H9 (cell line): ENCODE measurements at regions not wholly inside any gene's neighbourhood (a gene's known extent, or its start where the extent isn't known, plus 50 kb on each side); places are given as distances from the start of the nearest gene placed in this dataset.

Source experiments
- DNase-seq: peaks from one replicate; pipeline ENCODE4 v3.0.0-alpha.2; 2017
- H2AFZ ChIP-seq: one replicate; pipeline ENCODE4 v1.6.1; 2013; ENCODE audit warnings: mild to moderate bottlenecking, low read length, control low read depth, moderate library complexity
- H2AK5ac ChIP-seq: 2 replicates; pipeline ENCODE4 v1.6.1; 2013; ENCODE audit warnings: low read length, control low read depth, mixed read lengths; ENCODE audit not compliant: insufficient read length
- H2BK120ac ChIP-seq: one replicate; pipeline ENCODE4 v1.6.1; 2013; ENCODE audit warnings: low read depth, mild to moderate bottlenecking, low read length, control low read depth, inconsistent platforms; ENCODE audit not compliant: poor library complexity, severe bottlenecking
- H2BK12ac ChIP-seq: 2 replicates; pipeline ENCODE4 v1.6.1; 2013; ENCODE audit warnings: low read length, control low read depth, mixed read lengths, low read depth; ENCODE audit not compliant: insufficient read length
- H2BK15ac ChIP-seq: 2 replicates; pipeline ENCODE4 v1.6.1; 2013; ENCODE audit warnings: low read depth, low read length, control low read depth
- H2BK20ac ChIP-seq: one replicate; pipeline ENCODE4 v1.6.1; 2013; ENCODE audit warnings: low read depth, mild to moderate bottlenecking, low read length, control low read depth, inconsistent platforms; ENCODE audit not compliant: poor library complexity, severe bottlenecking
- H2BK5ac ChIP-seq: 2 replicates; pipeline ENCODE4 v1.6.1; 2013; ENCODE audit warnings: low read length, control low read depth, mixed read lengths; ENCODE audit not compliant: insufficient read length
- H3K14ac ChIP-seq: 2 replicates; pipeline ENCODE4 v1.6.1; 2013; ENCODE audit warnings: low read length, control low read depth; ENCODE audit not compliant: insufficient read depth
- H3K18ac ChIP-seq: 2 replicates; pipeline ENCODE4 v1.6.1; 2013; ENCODE audit warnings: low read depth, mild to moderate bottlenecking, mixed read lengths, low read length, control low read depth; ENCODE audit not compliant: insufficient read length
- H3K23ac ChIP-seq: 2 replicates; pipeline ENCODE4 v1.6.1; 2013; ENCODE audit warnings: low read length, control low read depth, mixed read lengths, low read depth; ENCODE audit not compliant: insufficient read length
- H3K23me2 ChIP-seq: 2 replicates; pipeline ENCODE4 v1.6.1; 2013; ENCODE audit warnings: low read depth, mild to moderate bottlenecking, mixed read lengths, low read length, control low read depth; ENCODE audit not compliant: insufficient read length, poor library complexity, severe bottlenecking
- H3K27ac ChIP-seq: 2 replicates; pipeline ENCODE4 v1.5.1; 2013; ENCODE audit warnings: low read length, control low read depth, mixed read lengths, low read depth; ENCODE audit not compliant: insufficient read length
- H3K27me3 ChIP-seq: 2 replicates; pipeline ENCODE4 v1.6.1; 2013; ENCODE audit warnings: low read length, control low read depth, inconsistent platforms; ENCODE audit not compliant: insufficient read depth
- H3K4ac ChIP-seq: 2 replicates; pipeline ENCODE4 v1.6.1; 2013; ENCODE audit warnings: low read depth, mild to moderate bottlenecking, control low read depth, inconsistent platforms, low read length, moderate library complexity
- H3K4me1 ChIP-seq: 2 replicates; pipeline ENCODE4 v1.6.1; 2013; ENCODE audit warnings: low read length, control low read depth, inconsistent platforms; ENCODE audit not compliant: insufficient read depth
- H3K4me2 ChIP-seq: 2 replicates; pipeline ENCODE4 v1.6.1; 2013; ENCODE audit warnings: low read length, control low read depth, mixed read lengths; ENCODE audit not compliant: insufficient read length, insufficient read depth
- H3K56ac ChIP-seq: 2 replicates; pipeline ENCODE4 v1.6.1; 2013; ENCODE audit warnings: low read depth, mild to moderate bottlenecking, mixed read lengths, low read length, control low read depth; ENCODE audit not compliant: insufficient read length
- H3K79me1 ChIP-seq: 2 replicates; pipeline ENCODE4 v1.6.1; 2013; ENCODE audit warnings: low read depth, mild to moderate bottlenecking, moderate library complexity, low read length, control low read depth, inconsistent platforms; ENCODE audit not compliant: insufficient read depth, poor library complexity, severe bottlenecking
- H3K79me2 ChIP-seq: 2 replicates; pipeline ENCODE4 v1.6.1; 2013; ENCODE audit warnings: low read length, control low read depth, inconsistent platforms; ENCODE audit not compliant: insufficient read depth
- H3K9ac ChIP-seq: 2 replicates; pipeline ENCODE4 v1.6.1; 2013; ENCODE audit warnings: low read length, control low read depth, mixed read lengths; ENCODE audit not compliant: insufficient read length; ENCODE audit errors: extremely low read depth
- H3K9me3 ChIP-seq: one replicate; pipeline ENCODE4 v1.6.1; 2013; ENCODE audit warnings: low read depth, low read length, inconsistent platforms; ENCODE audit not compliant: control insufficient read depth
- H3T11ph ChIP-seq: one replicate; pipeline ENCODE4 v1.6.1; 2013; ENCODE audit warnings: mild to moderate bottlenecking, low read length, control low read depth, inconsistent platforms
- H4K20me1 ChIP-seq: one replicate; pipeline ENCODE4 v1.6.1; 2013; ENCODE audit not compliant: control insufficient read depth, insufficient read length, insufficient read depth
- H4K5ac ChIP-seq: 2 replicates; pipeline ENCODE4 v1.6.1; 2013; ENCODE audit warnings: low read depth, mild to moderate bottlenecking, mixed read lengths, low read length, control low read depth; ENCODE audit not compliant: insufficient read length
- H4K8ac ChIP-seq: replicated peaks from 2 replicates; pipeline ENCODE4 v1.6.1; 2013; ENCODE audit warnings: low read length, control low read depth, mixed read lengths, low read depth; ENCODE audit not compliant: insufficient read length
- H4K91ac ChIP-seq: 2 replicates; pipeline ENCODE4 v1.6.1; 2013; ENCODE audit warnings: low read depth, mild to moderate bottlenecking, moderate library complexity, mixed read lengths, low read length, control low read depth; ENCODE audit not compliant: insufficient read length
- H3K27ac Mint-ChIP-seq, 3 experiments: 2 replicates in 2 of 3; 3 replicates in 1 of 3; pipeline ENCODE4 v1.8.0; 2020 to 2021; ENCODE audit warnings: mixed read lengths in 3 of 3, mild to moderate bottlenecking in 1 of 3, moderate library complexity in 1 of 3
- H3K27me3 Mint-ChIP-seq: 2 replicates; pipeline ENCODE4 v1.8.0; 2021; ENCODE audit warnings: low read depth, mild to moderate bottlenecking, moderate library complexity, mixed read lengths
- H3K36me3 Mint-ChIP-seq, 3 experiments: 2 replicates in 2 of 3; 3 replicates in 1 of 3; pipeline ENCODE4 v1.8.0; 2020 to 2021; ENCODE audit warnings: low read depth in 3 of 3, mixed read lengths in 3 of 3; ENCODE audit not compliant: insufficient read depth in 1 of 3
- H3K4me1 Mint-ChIP-seq, 2 experiments: 2 replicates each; pipeline ENCODE4 v1.8.0; 2020; ENCODE audit warnings: mixed read lengths in 2 of 2
- H3K4me3 Mint-ChIP-seq, 2 experiments: 2 replicates in 1 of 2; 3 replicates in 1 of 2; pipeline ENCODE4 v1.8.0; 2020 to 2021; ENCODE audit warnings: mild to moderate bottlenecking in 2 of 2, mixed read lengths in 2 of 2, moderate library complexity in 1 of 2
- H3K9me3 Mint-ChIP-seq, 2 experiments: 2 replicates in 1 of 2; 3 replicates in 1 of 2; pipeline ENCODE4 v1.8.0; 2020; ENCODE audit warnings: mild to moderate bottlenecking in 2 of 2, mixed read lengths in 2 of 2, moderate library complexity in 1 of 2
- CTCF ChIP-seq: fragments of 200-600 bp; sonication (generic); conservative IDR thresholded peaks from 3 replicates; pipeline ENCODE4 v1.8.0; 2021; ENCODE audit warnings: antibody characterized with exemption, mild to moderate bottlenecking
- WGBS: extraction: QIAGEN DNeasy Blood & Tissue Kit; methylation state at CpG from one replicate; pipeline ENCODE4 v1.1.7; 2013; ENCODE audit warnings: missing lambda C conversion rate, low lambda C conversion rate, mixed read lengths; ENCODE audit not compliant: insufficient read length; ENCODE audit errors: extremely low coverage; 5-methylcytosine and 5-hydroxymethylcytosine counted together

- DNase-seq, result no peak
- no peak overlapping the region for H2BK5ac ChIP-seq
- H4K5ac ChIP-seq, result no peak overlapping the region
- no peak overlapping the region for H3K4me2 ChIP-seq
- Mint-ChIP-seq H3K27ac (no peak overlapping the region), H3K4me1 (peaks cover 13 to 19% of the 10 kb centered on the region in 2 experiments), H3K27me3 (no peaks in the 10 kb centered on the region), H3K9me3 (no peaks in the 10 kb centered on the region; a peak in 1 of 5 replicates), H3K36me3 (no peaks in the 10 kb centered on the region; a peak in 2 of 7 replicates), H3K4me3 (no peak overlapping the region)
- no peaks in the 10 kb centered on the region for H4K20me1 ChIP-seq
- TF ChIP-seq CTCF, result no peak
- H2BK20ac ChIP-seq, result no peak overlapping the region
- no peak overlapping the region for H2AK5ac ChIP-seq
- no peak overlapping the region for H3T11ph ChIP-seq
- no peaks in the 10 kb centered on the region for H3K27me3 ChIP-seq
- WGBS, result no CpG with 5 or more reads among the region's 1 CpG
- no peaks in the 10 kb centered on the region for H3K9me3 ChIP-seq
- H2BK15ac ChIP-seq, result no peak overlapping the region
- no peak overlapping the region for H2BK12ac ChIP-seq
- no peak overlapping the region for H2BK120ac ChIP-seq
- H3K27ac ChIP-seq, result no peak overlapping the region
- no peak overlapping the region for H3K18ac ChIP-seq
- no peaks in the 10 kb centered on the region for H3K79me1 ChIP-seq
- H3K9ac ChIP-seq, result no peak overlapping the region
- H3K4me1 ChIP-seq, result peaks cover 3% of the 10 kb centered on the region; the same call in 1 of the 2 replicates
- no peak overlapping the region for H2AFZ ChIP-seq
- no peaks in the 10 kb centered on the region for H3K79me2 ChIP-seq
- H4K8ac ChIP-seq, result no peak overlapping the region
- H3K14ac ChIP-seq, result no peak overlapping the region
- no peak overlapping the region for H3K23ac ChIP-seq
- H3K56ac ChIP-seq, result no peak overlapping the region
- no peak overlapping the region for H4K91ac ChIP-seq
- H3K23me2 ChIP-seq, result no peaks in the 10 kb centered on the region
- H3K4ac ChIP-seq, result no peak overlapping the region
Observed at GRCh38 chr2:217326238-217327022, 466.6 kb upstream of the TNP1 start.
